ENCODE measurements at regions not wholly inside any gene's neighbourhood (a gene's known extent, or its start where the extent isn't known, plus 50 kb on each side); places are given as distances from the start of the nearest gene placed in this dataset.
"Not testable (repeated sequence)": the region's sequence is repeated elsewhere in the genome, so short reads cannot be mapped to it uniquely, and the experiment has no call there.

DNA sequence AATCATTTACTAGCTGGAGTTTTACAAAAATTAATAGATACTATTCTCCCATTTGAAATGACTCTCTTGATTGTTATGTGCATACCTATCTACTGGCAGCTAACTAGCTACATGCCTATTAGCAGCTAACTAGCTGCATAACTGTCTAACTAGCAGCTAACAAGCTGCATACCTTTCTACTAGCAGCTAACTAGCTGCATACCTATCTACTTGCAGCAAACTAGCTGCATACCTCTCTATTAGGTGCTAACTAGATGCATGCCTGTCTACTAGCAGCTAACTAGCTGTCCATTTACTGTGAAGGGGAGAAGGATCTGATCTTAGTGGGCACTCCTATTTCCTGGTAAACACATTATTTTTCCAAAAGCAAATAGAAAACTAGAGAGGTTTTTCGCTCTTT is 439.4 kb upstream of the PFKP start:
- no peak for DNase-seq (ENCODE audit: low spot score)

- no peak for DNase-seq (ENCODE audit: low spot score)
Observed at GRCh38 chr10:2625094-2625493, 442.3 kb upstream of the PFKP start.

GRCh38 chr10:2623675-2624274 is 443.6 kb upstream of the PFKP start:
- no peak for DNase-seq (ENCODE audit: low spot score)

- DNase-seq (ENCODE audit: low spot score) = no peak
Observed at GRCh38 chr10:2620827-2621521, 446.4 kb upstream of the PFKP start.

- no peak for DNase-seq (ENCODE audit: low spot score)
Observed at GRCh38 chr10:2619916-2620315, 447.4 kb upstream of the PFKP start.

GRCh38 chr10:2619472-2619871 is 447.9 kb upstream of the PFKP start:
- peak; percentile 34 for DNase-seq (ENCODE audit: low spot score)

GRCh38 chr10:2618690-2619089 is 448.7 kb upstream of the PFKP start:
- DNase-seq (ENCODE audit: low spot score) = no peak

DNA sequence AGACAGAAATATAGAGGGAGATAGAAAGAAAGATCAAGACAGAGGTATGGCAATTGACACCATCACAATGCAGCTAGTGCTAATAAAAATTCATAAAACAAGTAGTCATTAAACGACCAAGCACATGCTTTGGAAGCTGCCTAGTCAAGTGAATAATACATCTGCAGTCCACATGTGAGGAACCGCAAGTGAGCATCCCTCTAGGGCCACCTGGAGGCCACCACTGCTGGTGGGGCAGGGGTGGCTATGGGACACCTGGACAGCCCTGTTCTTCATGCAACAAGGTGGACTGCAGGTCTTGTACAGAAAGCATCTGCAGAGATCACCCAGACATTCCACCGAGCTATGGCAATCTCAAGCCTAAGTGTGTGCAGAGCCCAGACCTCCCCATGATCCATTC is 451.1 kb upstream of the PFKP start:
- DNase-seq (ENCODE audit: low spot score) = no peak

DNA sequence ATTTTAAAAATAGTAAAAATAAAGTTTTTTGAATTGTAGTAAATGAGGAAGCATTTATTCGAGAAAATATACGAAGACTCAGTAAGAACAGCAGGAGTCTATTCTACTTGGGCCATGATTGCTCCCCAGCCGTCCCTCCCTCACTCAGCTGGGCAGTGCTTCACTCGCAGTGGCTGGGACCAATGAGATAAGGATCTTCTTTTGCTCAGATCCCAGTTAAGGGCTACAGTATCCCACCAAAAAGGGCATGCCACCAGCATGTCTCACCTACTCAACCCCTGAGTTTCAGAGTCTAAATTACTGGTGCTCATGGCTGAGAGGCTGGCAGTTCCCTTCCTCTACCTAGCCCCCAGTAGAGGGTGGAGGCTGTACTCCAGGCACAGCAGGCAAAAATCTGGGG is 455.7 kb upstream of the PFKP start:
- DNase-seq (ENCODE audit: low spot score) = no peak

GRCh38 chr10:2610946-2611345 is 456.4 kb upstream of the PFKP start:
- no peak for DNase-seq (ENCODE audit: low spot score)

- DNase-seq (ENCODE audit: low spot score) = no peak
Observed at GRCh38 chr10:2604891-2605290, 462.5 kb upstream of the PFKP start.

DNA sequence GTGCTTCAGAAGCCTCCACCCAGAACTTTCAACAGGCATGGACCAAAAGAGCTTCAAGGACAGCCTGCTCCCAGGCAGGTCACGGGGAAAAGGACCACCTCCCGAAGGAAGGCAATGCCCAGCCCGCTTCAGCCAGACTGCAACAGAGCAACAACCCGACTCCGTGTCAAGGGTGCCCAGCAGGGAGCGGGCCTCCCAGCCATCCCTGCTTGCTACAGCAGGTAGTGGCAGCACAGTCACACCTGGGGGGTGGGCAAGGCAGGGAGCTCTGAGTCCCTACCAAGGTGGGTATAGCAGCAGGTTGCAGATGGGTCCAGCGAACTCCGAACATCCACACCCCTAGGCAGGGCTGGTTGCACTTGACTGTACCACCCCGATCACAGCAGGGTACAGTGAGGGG is 467.8 kb upstream of the PFKP start:
- DNase-seq (ENCODE audit: low spot score) = no peak

DNA sequence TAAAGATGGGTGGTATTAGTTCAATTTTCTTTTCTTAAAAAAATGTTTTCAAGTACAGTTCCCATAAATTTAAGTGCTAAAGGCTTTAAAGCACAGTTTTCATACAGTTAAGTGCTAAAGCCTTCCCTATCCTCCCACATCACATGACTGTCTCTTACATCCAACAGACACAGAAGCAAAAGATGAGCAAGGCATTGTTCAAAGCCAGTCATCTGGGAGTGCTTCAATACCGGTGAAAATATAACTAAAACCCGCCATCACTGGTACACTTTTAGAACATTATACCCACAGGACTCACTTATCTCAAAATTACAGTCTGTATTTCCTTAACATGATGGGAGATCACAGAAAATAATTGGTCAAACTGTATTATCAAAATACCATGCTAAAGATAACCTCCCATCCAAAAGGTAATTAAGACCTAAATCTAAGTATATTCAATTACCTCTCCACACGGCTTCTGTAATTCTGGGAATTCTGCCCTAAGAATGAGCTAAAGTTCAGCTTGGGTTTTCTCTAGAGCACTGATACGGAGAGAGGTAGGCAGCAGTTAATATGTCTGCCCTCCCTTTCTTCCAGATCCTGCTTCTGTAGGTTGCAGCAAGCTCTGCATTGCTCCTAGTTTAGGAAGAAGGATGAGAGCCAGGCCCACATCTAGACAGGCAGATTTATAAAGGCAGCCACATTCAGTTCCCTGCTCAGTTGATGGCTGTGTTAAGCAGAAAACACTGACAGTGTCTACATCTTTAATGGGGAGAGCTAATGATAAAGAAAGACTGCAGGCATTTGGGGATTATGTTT is 474.8 kb upstream of the PFKP start:
- DNase-seq (ENCODE audit: low spot score) = no peak

DNA sequence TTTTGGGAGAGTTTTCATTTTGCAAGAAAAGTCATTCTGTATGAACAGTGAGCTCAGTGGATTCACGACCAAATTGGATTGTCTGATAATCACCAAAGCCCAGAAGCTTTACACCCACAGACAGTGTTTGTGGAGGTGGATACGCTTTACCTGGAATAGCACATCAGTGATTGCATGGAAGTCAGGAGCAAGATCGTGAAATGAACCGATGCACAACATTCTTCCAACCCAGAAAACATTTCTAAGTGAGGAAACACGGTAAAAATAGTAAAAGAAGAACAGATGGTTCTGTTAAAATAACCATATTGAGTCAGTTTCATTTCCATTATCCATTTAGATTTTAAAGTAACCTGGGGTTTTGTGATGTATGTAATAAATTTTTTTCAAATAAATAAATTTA is 478.2 kb upstream of the PFKP start:
- no peak for DNase-seq (ENCODE audit: low spot score)

DNA sequence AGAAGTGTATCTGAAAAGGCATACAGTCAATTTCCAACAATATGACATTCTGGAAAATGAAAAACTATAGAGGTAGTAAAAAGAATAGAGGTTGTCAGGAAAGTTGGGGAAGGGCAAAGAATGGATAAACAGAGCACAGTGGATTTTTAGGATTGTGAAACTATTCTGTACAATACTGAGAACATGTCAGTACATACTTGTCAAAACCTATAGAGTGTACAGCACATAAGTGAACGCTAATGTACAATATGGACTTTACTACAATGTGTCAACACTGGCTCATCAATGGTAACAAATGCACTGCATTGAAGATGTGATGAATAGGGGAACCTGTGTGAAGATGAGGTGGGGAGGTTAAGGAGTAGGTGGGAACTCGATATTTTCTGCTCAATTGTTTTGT is 483.0 kb upstream of the PFKP start:
- no peak for DNase-seq (ENCODE audit: low spot score)

DNA sequence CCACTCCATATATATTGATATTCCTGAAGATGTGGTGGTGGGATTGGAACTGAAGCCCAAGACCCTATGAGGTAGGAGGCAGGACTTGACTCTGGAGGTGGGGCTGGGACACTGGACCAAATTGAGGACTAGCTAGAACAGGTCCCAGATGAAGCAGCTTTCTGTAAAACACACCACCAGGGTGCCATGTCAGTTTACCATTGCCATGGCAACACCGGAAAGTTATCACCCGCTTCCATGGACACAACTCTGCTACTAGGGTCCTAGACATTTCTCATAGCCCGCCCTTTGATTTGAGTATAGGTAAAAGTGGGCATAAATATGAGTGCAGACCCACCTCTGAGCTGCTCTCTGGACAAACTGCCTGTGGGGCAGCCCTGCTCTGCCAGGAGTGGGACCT is 490.5 kb upstream of the PFKP start:
- DNase-seq (ENCODE audit: low spot score) = no peak

DNA sequence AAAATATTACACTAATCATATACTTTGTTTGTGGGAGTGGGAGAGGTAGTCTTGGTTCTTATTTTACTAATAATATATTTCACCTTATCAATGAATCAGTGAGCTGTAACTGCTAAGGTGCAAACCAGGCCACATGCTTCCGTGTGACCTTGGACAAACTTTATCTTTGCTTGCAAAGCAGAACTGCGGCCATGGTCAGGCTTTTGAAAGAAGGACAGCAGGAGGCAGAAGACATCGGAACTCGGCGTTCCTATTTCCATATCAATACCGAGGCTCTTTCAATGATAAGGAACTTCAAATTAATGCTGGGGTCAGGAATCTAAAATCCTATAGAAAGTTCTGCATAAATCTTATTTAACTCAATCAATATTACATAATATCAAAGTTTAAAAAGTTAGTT is 491.9 kb upstream of the PFKP start:
- no peak for DNase-seq (ENCODE audit: low spot score)

- no peak for DNase-seq (ENCODE audit: low spot score)
Observed at GRCh38 chr10:2572611-2573010, 494.7 kb upstream of the PFKP start.

- DNase-seq (ENCODE audit: low spot score) = no peak
Observed at GRCh38 chr10:2556883-2557282, 510.5 kb upstream of the PFKP start.

DNA sequence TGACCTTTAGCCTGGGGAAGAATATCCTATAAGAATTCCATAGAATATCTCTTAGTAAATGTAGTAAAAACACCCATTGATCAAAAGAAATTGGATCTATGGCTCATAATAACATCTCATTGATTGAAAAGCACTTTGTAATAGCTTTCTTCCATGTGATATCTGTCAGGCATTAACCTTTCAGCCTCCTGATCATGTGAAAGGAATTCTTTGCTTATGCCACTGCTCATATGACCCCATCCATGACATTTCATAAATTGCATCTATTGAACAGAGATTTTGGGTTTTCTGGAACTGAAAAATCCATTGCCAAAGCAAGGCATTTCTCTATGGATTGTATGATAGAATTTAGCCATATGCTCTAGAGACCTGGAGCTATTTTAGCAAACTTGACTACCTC is 519.3 kb upstream of the PFKP start:
- DNase-seq (ENCODE audit: low spot score) = no peak

GRCh38 chr10:2547606-2548005 is 519.7 kb upstream of the PFKP start:
- DNase-seq (ENCODE audit: low spot score) = no peak

- DNase-seq (ENCODE audit: low spot score) = not testable (repeated sequence)
Observed at GRCh38 chr10:2546894-2547293, 520.5 kb upstream of the PFKP start.

GRCh38 chr10:2543974-2544373 is 523.4 kb upstream of the PFKP start:
- no peak for DNase-seq (ENCODE audit: low spot score)

All from kidney tubule cell (primary cell).